GM12878 (cell line): ENCODE measurements at regions not wholly inside any gene's neighbourhood (a gene's known extent, or its start where the extent isn't known, plus 50 kb on each side); places are given as distances from the start of the nearest gene placed in this dataset.
A peak's percentile ranks its signal among the peaks of the same experiment; 100 is the strongest.

ENCODE experiments used
- CHD4 ChIP-seq: fragments of 200-600 bp; sonication (generic); IDR thresholded peaks from 2 replicates; pipeline ENCODE4 v1.6.1; 2016; ENCODE audit warnings: mild to moderate bottlenecking
- CREM ChIP-seq: IDR thresholded peaks from 2 replicates; pipeline ENCODE4 v1.6.1; 2014; ENCODE audit warnings: antibody characterized with exemption, low read depth
- IKZF2 ChIP-seq, 2 experiments: fragments of 450-650 bp; IDR thresholded peaks; 2 replicates each; pipeline ENCODE4 v1.6.1; 2017; ENCODE audit warnings: mild to moderate bottlenecking in 2 of 2, moderate library complexity in 2 of 2
- KLF5 ChIP-seq: fragments of 450-650 bp; IDR thresholded peaks from 2 replicates; pipeline ENCODE4 v1.6.1; 2014; ENCODE audit warnings: mild to moderate bottlenecking; ENCODE audit not compliant: partially characterized antibody
- RBBP5 ChIP-seq: fragments of 200-600 bp; sonication (generic); conservative IDR thresholded peaks from 2 replicates; pipeline ENCODE4 v1.6.1; 2016
- SIN3A ChIP-seq: IDR thresholded peaks from 2 replicates; pipeline ENCODE4 v1.6.1; 2012; ENCODE audit warnings: low read depth, low read length, improper control_type of control experiment
- TF ChIP-seq, protein P1 (sequence below): IDR thresholded peaks from 2 replicates; pipeline ENCODE4 v1.6.1; 2012; ENCODE audit warnings: improper control_type of control experiment, low read depth, low read length; ENCODE audit not compliant: insufficient replicate concordance
- TF ChIP-seq, protein P2 (sequence below): fragments of 450-650 bp; IDR thresholded peaks from 2 replicates; pipeline ENCODE4 v1.6.1; 2016; ENCODE audit warnings: mild to moderate bottlenecking
- TF ChIP-seq, protein P3 (sequence below): IDR thresholded peaks from 2 replicates; pipeline ENCODE4 v1.6.1; 2011; ENCODE audit warnings: borderline replicate concordance, low read depth, mild to moderate bottlenecking, moderate library complexity, mixed read lengths, low read length; ENCODE audit not compliant: insufficient read depth; ENCODE audit errors: extremely low read length
- TF ChIP-seq, protein P4 (sequence below): fragments of 450-650 bp; IDR thresholded peaks from 2 replicates; pipeline ENCODE4 v1.6.1; 2017; ENCODE audit warnings: mild to moderate bottlenecking, low read depth, inconsistent platforms; ENCODE audit not compliant: poor library complexity, severe bottlenecking
- TF ChIP-seq, protein P5 (sequence below): fragments of 450-650 bp; IDR thresholded peaks from 2 replicates; pipeline ENCODE4 v1.6.1; 2017; ENCODE audit warnings: mild to moderate bottlenecking

DNA sequence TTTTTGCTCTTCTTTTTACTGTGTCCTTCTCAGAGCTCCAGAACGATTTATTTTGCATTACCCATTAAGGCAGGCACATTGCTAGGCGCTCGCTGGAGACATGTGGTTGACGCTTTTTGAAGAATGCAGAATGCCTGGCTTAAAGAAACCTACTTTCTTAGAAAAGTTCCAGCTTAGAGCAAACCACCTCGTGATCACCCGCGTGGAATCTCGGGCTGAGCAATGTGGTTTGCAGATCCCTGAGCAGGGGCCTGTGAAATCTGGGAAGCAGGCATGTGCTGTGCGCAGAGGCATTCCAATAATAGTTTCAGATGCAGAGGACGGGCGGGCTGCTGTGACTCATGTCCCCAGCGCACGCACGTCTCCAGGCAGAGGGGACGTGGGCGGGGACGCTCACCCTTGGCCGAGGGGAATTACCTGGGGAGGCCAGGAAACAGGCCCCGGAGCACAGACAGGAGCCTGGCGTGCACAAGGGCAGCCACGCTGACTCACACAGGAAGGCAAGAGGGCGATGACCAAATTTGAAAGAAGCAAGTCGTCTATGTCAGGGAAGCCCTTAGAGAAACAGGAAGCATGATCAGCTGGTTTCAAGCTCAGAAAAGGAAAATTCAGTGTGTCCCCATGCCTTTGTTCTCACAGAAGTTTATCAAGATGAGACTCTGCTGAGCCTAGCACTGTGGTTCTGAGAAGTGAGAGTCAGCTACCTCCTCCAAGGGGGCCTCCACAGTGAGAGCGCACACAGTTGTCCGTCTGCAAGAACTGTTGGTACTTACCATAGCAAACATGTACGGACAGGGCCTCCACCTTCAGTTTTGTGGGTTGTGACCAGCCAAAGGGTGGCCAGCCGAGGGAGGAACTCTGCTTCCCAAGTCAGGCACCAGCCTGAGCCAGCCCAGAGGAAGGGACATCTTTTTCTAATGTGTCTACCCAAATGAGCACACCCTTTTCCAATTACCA lies 218.6 kb downstream of the PIK3R1 start (continued):
- TF ChIP-seq, protein P1, sequence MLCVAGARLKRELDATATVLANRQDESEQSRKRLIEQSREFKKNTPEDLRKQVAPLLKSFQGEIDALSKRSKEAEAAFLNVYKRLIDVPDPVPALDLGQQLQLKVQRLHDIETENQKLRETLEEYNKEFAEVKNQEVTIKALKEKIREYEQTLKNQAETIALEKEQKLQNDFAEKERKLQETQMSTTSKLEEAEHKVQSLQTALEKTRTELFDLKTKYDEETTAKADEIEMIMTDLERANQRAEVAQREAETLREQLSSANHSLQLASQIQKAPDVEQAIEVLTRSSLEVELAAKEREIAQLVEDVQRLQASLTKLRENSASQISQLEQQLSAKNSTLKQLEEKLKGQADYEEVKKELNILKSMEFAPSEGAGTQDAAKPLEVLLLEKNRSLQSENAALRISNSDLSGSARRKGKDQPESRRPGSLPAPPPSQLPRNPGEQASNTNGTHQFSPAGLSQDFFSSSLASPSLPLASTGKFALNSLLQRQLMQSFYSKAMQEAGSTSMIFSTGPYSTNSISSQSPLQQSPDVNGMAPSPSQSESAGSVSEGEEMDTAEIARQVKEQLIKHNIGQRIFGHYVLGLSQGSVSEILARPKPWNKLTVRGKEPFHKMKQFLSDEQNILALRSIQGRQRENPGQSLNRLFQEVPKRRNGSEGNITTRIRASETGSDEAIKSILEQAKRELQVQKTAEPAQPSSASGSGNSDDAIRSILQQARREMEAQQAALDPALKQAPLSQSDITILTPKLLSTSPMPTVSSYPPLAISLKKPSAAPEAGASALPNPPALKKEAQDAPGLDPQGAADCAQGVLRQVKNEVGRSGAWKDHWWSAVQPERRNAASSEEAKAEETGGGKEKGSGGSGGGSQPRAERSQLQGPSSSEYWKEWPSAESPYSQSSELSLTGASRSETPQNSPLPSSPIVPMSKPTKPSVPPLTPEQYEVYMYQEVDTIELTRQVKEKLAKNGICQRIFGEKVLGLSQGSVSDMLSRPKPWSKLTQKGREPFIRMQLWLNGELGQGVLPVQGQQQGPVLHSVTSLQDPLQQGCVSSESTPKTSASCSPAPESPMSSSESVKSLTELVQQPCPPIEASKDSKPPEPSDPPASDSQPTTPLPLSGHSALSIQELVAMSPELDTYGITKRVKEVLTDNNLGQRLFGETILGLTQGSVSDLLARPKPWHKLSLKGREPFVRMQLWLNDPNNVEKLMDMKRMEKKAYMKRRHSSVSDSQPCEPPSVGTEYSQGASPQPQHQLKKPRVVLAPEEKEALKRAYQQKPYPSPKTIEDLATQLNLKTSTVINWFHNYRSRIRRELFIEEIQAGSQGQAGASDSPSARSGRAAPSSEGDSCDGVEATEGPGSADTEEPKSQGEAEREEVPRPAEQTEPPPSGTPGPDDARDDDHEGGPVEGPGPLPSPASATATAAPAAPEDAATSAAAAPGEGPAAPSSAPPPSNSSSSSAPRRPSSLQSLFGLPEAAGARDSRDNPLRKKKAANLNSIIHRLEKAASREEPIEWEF = peak; percentile 96
- peak; percentile 91 for TF ChIP-seq CREM
- TF ChIP-seq, protein P2, sequence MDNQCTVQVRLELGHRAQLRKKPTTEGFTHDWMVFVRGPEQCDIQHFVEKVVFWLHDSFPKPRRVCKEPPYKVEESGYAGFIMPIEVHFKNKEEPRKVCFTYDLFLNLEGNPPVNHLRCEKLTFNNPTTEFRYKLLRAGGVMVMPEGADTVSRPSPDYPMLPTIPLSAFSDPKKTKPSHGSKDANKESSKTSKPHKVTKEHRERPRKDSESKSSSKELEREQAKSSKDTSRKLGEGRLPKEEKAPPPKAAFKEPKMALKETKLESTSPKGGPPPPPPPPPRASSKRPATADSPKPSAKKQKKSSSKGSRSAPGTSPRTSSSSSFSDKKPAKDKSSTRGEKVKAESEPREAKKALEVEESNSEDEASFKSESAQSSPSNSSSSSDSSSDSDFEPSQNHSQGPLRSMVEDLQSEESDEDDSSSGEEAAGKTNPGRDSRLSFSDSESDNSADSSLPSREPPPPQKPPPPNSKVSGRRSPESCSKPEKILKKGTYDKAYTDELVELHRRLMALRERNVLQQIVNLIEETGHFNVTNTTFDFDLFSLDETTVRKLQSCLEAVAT = peak; percentile 42; the same call in 1 of the 2 replicates
- TF ChIP-seq SIN3A = no peak
- TF ChIP-seq KLF5 = no peak
- TF ChIP-seq, protein P3, sequence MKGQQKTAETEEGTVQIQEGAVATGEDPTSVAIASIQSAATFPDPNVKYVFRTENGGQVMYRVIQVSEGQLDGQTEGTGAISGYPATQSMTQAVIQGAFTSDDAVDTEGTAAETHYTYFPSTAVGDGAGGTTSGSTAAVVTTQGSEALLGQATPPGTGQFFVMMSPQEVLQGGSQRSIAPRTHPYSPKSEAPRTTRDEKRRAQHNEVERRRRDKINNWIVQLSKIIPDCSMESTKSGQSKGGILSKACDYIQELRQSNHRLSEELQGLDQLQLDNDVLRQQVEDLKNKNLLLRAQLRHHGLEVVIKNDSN = no peak
- no peak for TF ChIP-seq RBBP5
- TF ChIP-seq CHD4 = 0 out of 2 replicates have a peak, but pooled peaks have one; percentile 42
- TF ChIP-seq, protein P4, sequence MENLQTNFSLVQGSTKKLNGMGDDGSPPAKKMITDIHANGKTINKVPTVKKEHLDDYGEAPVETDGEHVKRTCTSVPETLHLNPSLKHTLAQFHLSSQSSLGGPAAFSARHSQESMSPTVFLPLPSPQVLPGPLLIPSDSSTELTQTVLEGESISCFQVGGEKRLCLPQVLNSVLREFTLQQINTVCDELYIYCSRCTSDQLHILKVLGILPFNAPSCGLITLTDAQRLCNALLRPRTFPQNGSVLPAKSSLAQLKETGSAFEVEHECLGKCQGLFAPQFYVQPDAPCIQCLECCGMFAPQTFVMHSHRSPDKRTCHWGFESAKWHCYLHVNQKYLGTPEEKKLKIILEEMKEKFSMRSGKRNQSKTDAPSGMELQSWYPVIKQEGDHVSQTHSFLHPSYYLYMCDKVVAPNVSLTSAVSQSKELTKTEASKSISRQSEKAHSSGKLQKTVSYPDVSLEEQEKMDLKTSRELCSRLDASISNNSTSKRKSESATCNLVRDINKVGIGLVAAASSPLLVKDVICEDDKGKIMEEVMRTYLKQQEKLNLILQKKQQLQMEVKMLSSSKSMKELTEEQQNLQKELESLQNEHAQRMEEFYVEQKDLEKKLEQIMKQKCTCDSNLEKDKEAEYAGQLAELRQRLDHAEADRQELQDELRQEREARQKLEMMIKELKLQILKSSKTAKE = peak; percentile 91
- TF ChIP-seq, protein P5, sequence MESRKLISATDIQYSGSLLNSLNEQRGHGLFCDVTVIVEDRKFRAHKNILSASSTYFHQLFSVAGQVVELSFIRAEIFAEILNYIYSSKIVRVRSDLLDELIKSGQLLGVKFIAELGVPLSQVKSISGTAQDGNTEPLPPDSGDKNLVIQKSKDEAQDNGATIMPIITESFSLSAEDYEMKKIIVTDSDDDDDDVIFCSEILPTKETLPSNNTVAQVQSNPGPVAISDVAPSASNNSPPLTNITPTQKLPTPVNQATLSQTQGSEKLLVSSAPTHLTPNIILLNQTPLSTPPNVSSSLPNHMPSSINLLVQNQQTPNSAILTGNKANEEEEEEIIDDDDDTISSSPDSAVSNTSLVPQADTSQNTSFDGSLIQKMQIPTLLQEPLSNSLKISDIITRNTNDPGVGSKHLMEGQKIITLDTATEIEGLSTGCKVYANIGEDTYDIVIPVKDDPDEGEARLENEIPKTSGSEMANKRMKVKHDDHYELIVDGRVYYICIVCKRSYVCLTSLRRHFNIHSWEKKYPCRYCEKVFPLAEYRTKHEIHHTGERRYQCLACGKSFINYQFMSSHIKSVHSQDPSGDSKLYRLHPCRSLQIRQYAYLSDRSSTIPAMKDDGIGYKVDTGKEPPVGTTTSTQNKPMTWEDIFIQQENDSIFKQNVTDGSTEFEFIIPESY = peak; percentile 62; the same call in 1 of the 2 replicates
- TF ChIP-seq IKZF2 (IDR thresholded peaks at IDR 0.05) = peak; percentile 99
